GM23248 (cell line): ENCODE measurements at regions not wholly inside any gene's neighbourhood (a gene's known extent, or its start where the extent isn't known, plus 50 kb on each side); places are given as distances from the start of the nearest gene placed in this dataset.
"Not testable (repeated sequence)": the region's sequence is repeated elsewhere in the genome, so short reads cannot be mapped to it uniquely, and the experiment has no call there.

ENCODE experiments used
- DNase-seq: peaks from one replicate; pipeline ENCODE4 v3.0.0-alpha.2; 2015
- H2AFZ ChIP-seq: fragments of 200-600 bp; sonication (generic); 2 replicates; pipeline ENCODE4 v1.6.1; 2016; ENCODE audit warnings: antibody characterized with exemption
- H3F3A ChIP-seq: fragments of 200-600 bp; sonication (generic); 2 replicates; pipeline ENCODE4 v1.6.1; 2016; ENCODE audit warnings: mild to moderate bottlenecking, antibody characterized with exemption, mixed run types; ENCODE audit not compliant: insufficient read depth
- H3K27ac ChIP-seq: fragments of 200-600 bp; sonication (generic); 2 replicates; pipeline ENCODE4 v1.5.1; 2016; ENCODE audit warnings: mild to moderate bottlenecking
- H3K27me3 ChIP-seq: fragments of 200-600 bp; sonication (generic); replicated peaks from 2 replicates; pipeline ENCODE4 v1.6.1; 2016; ENCODE audit warnings: mild to moderate bottlenecking; ENCODE audit not compliant: insufficient read depth
- H3K36me3 ChIP-seq: fragments of 200-600 bp; sonication (generic); 2 replicates; pipeline ENCODE4 v1.6.1; 2016; ENCODE audit warnings: low read depth, mild to moderate bottlenecking
- H3K4me1 ChIP-seq: fragments of 200-600 bp; sonication (generic); 2 replicates; pipeline ENCODE4 v1.6.1; 2016; ENCODE audit warnings: mild to moderate bottlenecking; ENCODE audit not compliant: insufficient read depth
- H3K4me2 ChIP-seq: fragments of 200-600 bp; sonication (generic); one replicate; pipeline ENCODE4 v1.6.1; 2016; ENCODE audit warnings: mild to moderate bottlenecking; ENCODE audit not compliant: unreplicated experiment
- H3K4me3 ChIP-seq: fragments of 200-600 bp; sonication (generic); 2 replicates; pipeline ENCODE4 v1.5.1; 2016; ENCODE audit warnings: mild to moderate bottlenecking
- H3K79me2 ChIP-seq: fragments of 200-600 bp; sonication (generic); 2 replicates; pipeline ENCODE4 v1.6.1; 2016; ENCODE audit warnings: mild to moderate bottlenecking; ENCODE audit not compliant: insufficient read depth
- H3K9ac ChIP-seq: fragments of 200-600 bp; sonication (generic); 2 replicates; pipeline ENCODE4 v1.6.1; 2016; ENCODE audit warnings: mild to moderate bottlenecking
- H3K9me2 ChIP-seq: fragments of 200-600 bp; sonication (generic); 2 replicates; pipeline ENCODE4 v1.6.1; 2016; ENCODE audit warnings: mixed run types, mild to moderate bottlenecking, moderate library complexity; ENCODE audit not compliant: insufficient read depth
- H3K9me3 ChIP-seq: fragments of 200-600 bp; sonication (generic); one replicate; pipeline ENCODE4 v1.6.1; 2017; ENCODE audit warnings: low read depth
- H4K20me1 ChIP-seq: fragments of 200-600 bp; sonication (generic); 2 replicates; pipeline ENCODE4 v1.6.0; 2016; ENCODE audit not compliant: insufficient read depth
- EZH2 ChIP-seq: fragments of 200-600 bp; sonication (generic); IDR thresholded peaks from 2 replicates; pipeline ENCODE4 v1.6.1; 2018; ENCODE audit warnings: antibody characterized with exemption, mild to moderate bottlenecking; ENCODE audit not compliant: insufficient read depth, poor library complexity, severe bottlenecking
- EZH2phosphoT487 ChIP-seq: fragments of 200-600 bp; sonication (generic); IDR thresholded peaks from 2 replicates; pipeline ENCODE4 v1.6.1; 2018; ENCODE audit warnings: antibody characterized with exemption, moderate library complexity, mild to moderate bottlenecking, low read depth; ENCODE audit not compliant: insufficient read depth
- WGBS, 2 experiments: methylation state at CpG; one replicate each; pipeline ENCODE4 v1.1.6; 2015 to 2017; ENCODE audit warnings: low lambda C conversion rate in 2 of 2, low coverage in 1 of 2; ENCODE audit errors: missing lambda C conversion rate in 2 of 2; 5-methylcytosine and 5-hydroxymethylcytosine counted together
- in situ Hi-C: fragments of 300-500 bp; cut with MboI; formaldehyde crosslinking; loops from 2 replicates; pipeline ENCODE4 v1.15.0; 2020

GRCh38 chr10:65065278-65065677 lies 1544.1 kb downstream of the REEP3 start:
- no peak overlapping the region for H3K27ac ChIP-seq
- no peaks in the 10 kb centered on the region for H3K79me2 ChIP-seq
- H3K4me2 ChIP-seq, result no peak overlapping the region
- H4K20me1 ChIP-seq, result no peaks in the 10 kb centered on the region
- no peak overlapping the region for H2AFZ ChIP-seq
- H3F3A ChIP-seq, result no peaks in the 10 kb centered on the region
- no peak for DNase-seq
- H3K4me1 ChIP-seq, result no peaks in the 10 kb centered on the region
- H3K9me3 ChIP-seq, result peaks cover 6% of the 10 kb centered on the region
- no peaks in the 10 kb centered on the region for H3K27me3 ChIP-seq
- TF ChIP-seq EZH2phosphoT487 (no peak), EZH2 (no peak)
- 17 to 37% methylated on average over 1 of the region's 1 CpG for WGBS, 2 experiments
- no peak overlapping the region for H3K9ac ChIP-seq
- H3K36me3 ChIP-seq, result no peaks in the 10 kb centered on the region
- in situ Hi-C loops, result no loop called here
- H3K9me2 ChIP-seq, result no peaks in the 10 kb centered on the region
- no peak overlapping the region for H3K4me3 ChIP-seq

DNA sequence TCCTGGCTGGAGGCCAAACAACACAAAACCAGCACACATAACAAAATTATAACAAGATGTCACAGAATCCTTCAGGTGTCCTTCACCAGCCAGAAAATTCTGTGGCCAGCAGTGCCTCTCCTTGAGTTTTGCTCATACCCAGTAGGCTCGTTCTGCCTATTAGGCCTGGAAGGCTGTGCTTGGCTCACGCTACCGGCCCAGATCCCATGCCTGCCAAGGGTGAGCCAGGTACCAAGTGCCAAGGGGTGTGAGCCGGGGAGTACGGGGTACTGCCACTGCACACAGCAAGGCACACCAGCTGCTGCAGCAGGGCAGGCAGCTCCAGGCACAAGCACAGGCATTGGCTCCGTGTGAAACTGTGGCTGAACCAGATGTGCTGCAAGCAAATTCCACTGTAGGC lies 1562.0 kb downstream of the REEP3 start:
- H3K27me3 ChIP-seq, result no peaks in the 10 kb centered on the region
- TF ChIP-seq EZH2phosphoT487 (no peak), EZH2 (no peak)
- in situ Hi-C loops, result no loop called here

GRCh38 chr10:65090991-65091390 lies 1569.8 kb downstream of the REEP3 start:
- H2AFZ ChIP-seq, result no peak overlapping the region
- in situ Hi-C loops, result no loop called here

More for the DNA sequence above, 1562.0 kb downstream of the REEP3 start:
- Histone ChIP-seq H3K9ac (no peak overlapping the region), H3K4me3 (no peak overlapping the region), H3K79me2 (no peaks in the 10 kb centered on the region), H2AFZ (no peak overlapping the region), H4K20me1 (no peaks in the 10 kb centered on the region), H3K4me2 (no peak overlapping the region), H3K4me1 (no peaks in the 10 kb centered on the region), H3K36me3 (no peaks in the 10 kb centered on the region), H3K9me3 (peaks cover 4% of the 10 kb centered on the region), H3F3A (no peaks in the 10 kb centered on the region), H3K9me2 (no peaks in the 10 kb centered on the region), H3K27ac (no peak overlapping the region)
- DNase-seq, result no peak
- WGBS, 2 experiments, result 26 to 37% methylated on average over 6 of the region's 6 CpGs

GRCh38 chr10:65100146-65100545 lies 1578.9 kb downstream of the REEP3 start:
- Histone ChIP-seq H3K9me2 (no peaks in the 10 kb centered on the region), H2AFZ (no peak overlapping the region), H3K4me1 (no peaks in the 10 kb centered on the region), H3K27me3 (no peaks in the 10 kb centered on the region), H3K27ac (no peak overlapping the region), H3K4me3 (no peak overlapping the region), H3K9me3 (no peaks in the 10 kb centered on the region), H3K36me3 (no peaks in the 10 kb centered on the region), H4K20me1 (no peaks in the 10 kb centered on the region), H3K79me2 (no peaks in the 10 kb centered on the region), H3F3A (no peaks in the 10 kb centered on the region), H3K9ac (no peak overlapping the region), H3K4me2 (no peak overlapping the region)
- WGBS, 2 experiments, result 11 to 17% methylated on average over 1 of the region's 1 CpG
- TF ChIP-seq EZH2phosphoT487 (no peak), EZH2 (no peak)
- no peak for DNase-seq
- in situ Hi-C loops, result no loop called here

More at GRCh38 chr10:65090991-65091390, 1569.8 kb downstream of the REEP3 start:
- H3K4me2 ChIP-seq, result no peak overlapping the region
- no peaks in the 10 kb centered on the region for H4K20me1 ChIP-seq
- no peaks in the 10 kb centered on the region for H3K9me2 ChIP-seq
- no peak for DNase-seq
- no peaks in the 10 kb centered on the region for H3F3A ChIP-seq
- H3K27ac ChIP-seq, result no peak overlapping the region
- no peaks in the 10 kb centered on the region for H3K79me2 ChIP-seq
- TF ChIP-seq EZH2phosphoT487 (no peak), EZH2 (no peak)
- H3K9ac ChIP-seq, result no peak overlapping the region
- H3K4me1 ChIP-seq, result no peaks in the 10 kb centered on the region
- no peaks in the 10 kb centered on the region for H3K36me3 ChIP-seq
- H3K27me3 ChIP-seq, result no peaks in the 10 kb centered on the region
- H3K9me3 ChIP-seq, result no peaks in the 10 kb centered on the region
- H3K4me3 ChIP-seq, result no peak overlapping the region

- 34 to 46% methylated on average over 4 of the region's 4 CpGs for WGBS, 2 experiments
- H3K27ac ChIP-seq, H3K4me1 ChIP-seq, H3K9me3 ChIP-seq, H3K4me2 ChIP-seq, H3K9ac ChIP-seq, H3K79me2 ChIP-seq, H3K4me3 ChIP-seq, DNase-seq, H3K9me2 ChIP-seq, H3K27me3 ChIP-seq, in situ Hi-C loops, H2AFZ ChIP-seq, H3K36me3 ChIP-seq, H3F3A ChIP-seq, H4K20me1 ChIP-seq: not testable (repeated sequence)
Measured at GRCh38 chr10:65100881-65101280, 1579.7 kb downstream of the REEP3 start.
